KBM-7 (cell line): ENCODE measurements at regions not wholly inside any gene's neighbourhood (a gene's known extent, or its start where the extent isn't known, plus 50 kb on each side); places are given as distances from the start of the nearest gene placed in this dataset.

Experiments used
- DNase-seq: peaks from one replicate; pipeline ENCODE4 v3.0.0-alpha.2; 2015
- in situ Hi-C: fragments of 300-500 bp; cut with MboI; formaldehyde crosslinking; loops from 2 replicates; pipeline ENCODE4 v1.14.3; 2020; ENCODE audit warnings: low sequenced_read_pairs, low pct_unique_long_range_greater_than_20kb, mixed read lengths

DNA sequence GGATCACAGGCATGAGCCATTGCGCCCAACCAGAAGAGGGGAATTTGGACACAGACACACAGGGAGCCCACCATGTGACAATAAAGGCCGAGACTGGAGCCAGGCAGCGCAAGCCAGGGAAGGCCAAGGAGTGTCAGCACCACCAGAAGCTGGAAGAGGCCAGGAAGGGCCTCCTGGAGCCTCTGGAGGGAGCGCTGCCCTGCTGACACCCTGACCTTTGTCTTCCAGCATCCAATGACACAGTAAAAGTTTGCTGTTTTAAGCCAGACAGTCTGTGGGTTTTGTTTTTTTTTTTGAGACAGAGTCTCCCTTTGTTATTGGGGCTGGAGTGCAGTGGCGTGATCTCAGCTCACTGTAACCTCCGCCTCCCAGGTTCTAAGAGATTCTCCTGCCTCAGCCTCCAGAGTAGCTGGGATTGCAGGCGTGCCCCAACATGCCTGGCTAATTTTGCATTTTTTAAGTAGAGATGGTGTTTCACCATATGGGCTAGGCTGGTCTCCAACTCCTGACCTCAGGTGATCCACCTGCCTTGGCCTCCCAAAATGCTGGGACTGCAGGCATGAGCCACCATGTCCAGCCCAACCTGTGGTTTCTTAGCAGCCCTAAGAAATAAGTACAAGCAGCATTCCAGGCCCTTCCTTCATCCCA is 215.8 kb downstream of the CTTN start:
- no peak for DNase-seq
- in situ Hi-C loops, result no loop called here

DNA sequence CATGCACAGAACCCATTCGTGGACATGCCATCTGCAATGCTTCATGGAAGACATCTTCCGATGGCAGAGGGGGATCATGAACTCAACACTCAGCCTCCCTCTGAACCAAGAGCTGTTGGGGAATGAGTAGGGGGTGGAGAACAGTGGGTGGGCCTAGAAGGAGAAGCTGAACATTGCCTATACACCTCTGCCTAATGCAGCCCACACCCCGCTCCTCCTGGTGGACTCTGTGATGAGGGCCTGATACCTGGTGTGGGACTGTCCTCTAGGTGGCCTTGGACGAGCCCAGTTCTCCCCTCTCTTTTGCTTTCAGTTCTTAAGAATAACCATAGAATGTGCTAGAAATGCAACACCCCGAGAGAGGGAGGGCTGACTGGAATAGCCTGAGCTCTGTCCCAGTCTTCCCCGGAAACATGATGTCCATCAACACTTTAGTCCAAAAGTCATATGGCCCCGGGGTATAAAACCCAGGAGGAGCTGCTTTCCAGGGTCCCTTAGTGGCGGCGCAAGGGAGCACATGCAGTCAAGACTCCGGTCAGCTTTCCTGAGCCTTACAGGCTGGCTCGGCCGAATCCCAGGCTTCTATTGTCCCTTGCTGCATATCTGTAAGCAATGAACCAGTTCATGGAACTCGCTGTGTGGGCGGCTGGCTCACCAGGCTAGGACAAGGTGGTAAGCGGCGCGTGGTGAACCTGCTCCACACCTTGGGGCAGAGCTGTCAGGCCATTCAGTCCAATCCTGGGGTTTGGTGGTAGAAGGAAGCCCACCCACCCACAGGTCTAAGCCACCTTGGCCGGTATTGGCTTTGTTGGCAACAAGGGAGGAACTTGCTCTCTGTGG is 216.9 kb downstream of the CTTN start:
- in situ Hi-C loops, result no loop called here
- DNase-seq, result no peak

DNA sequence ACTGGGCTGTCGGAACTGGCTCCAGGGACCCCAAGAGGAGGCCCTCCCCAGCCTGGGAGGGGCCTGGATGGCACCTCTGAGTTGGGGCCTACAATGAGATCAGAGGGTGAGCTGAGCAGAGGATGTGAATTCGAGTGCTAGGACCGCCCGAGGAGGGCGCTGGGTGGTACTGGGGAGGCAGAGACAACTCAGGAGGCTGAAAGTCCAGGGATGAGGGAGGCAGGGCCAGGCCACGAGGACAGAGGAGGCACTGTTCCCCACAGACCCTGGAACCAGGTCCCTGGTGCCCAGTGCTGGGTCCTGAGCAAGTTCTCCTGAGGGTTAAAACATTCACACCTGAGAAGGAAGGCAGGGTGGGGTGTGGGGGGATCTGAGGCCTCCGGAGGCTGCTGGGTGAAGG is 218.0 kb downstream of the CTTN start:
- no peak for DNase-seq
- in situ Hi-C loops, result no loop called here

DNA sequence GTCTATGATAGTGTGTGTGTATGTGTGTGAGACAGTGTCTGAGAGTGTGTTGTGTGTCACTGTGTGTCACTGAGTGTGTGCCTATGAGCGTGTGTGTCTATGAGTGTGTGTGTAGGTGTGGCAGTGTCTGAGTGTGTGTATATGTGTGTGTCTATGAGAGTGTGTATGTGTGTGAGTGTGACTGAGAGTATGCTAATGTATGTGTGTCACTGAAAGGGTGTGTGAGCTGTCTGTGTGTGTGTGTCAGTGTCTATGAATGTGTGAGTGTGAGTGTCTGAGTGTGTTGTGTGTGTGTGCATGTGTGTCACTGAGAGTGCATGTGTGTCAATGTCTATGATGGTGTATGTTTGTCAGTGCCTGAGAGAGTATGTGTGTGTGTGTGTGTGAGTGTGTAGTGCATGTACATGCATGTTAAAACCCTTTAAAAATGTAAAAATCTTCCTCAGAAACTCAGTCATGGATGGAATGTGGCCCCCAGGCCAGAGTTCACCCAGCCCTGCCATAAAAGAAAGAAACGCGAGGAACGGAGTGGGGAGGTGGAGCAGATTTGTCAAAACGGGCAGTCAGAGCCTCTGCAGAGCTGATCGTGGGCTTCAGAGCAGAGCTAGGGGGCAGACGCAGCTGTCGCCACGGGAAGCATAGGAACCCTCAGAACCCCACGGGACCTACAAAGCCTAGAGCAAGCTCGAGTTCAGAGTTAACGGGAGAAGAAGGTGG is 218.8 kb downstream of the CTTN start:
- in situ Hi-C loops, result no loop called here
- no peak for DNase-seq

DNA sequence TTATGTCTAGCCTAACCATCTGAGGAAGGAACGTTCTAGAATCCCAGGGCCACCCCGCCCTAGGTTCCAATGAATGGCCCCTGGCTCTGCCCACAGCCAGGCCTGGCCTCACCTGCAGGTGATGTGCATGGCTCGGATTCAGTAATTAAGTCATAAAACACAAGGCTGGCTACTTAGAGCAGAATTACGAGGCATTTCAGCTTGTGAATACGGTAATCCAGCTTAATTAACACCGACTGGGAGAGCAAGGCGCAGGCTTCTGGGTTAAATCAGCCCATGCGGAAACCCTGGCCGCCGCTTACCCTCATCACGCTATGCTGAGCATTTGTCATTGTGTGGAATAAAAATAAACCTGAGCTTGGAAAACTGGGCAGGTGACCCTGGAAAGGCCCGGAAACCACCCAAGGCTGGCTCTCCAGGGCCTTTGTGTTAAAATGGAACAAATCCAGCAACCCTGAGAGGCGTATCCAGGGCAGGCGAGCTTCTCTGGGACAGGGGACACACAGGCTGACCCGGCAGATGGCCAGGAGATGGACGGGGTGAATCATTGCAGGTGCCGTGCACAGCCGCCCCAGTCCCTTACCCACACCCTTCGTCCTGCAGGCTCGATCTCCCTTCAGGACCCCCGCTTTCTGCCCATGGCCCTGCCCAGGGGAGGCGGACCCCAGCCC is 220.2 kb downstream of the CTTN start:
- no peak for DNase-seq
- in situ Hi-C loops, result no loop called here

DNA sequence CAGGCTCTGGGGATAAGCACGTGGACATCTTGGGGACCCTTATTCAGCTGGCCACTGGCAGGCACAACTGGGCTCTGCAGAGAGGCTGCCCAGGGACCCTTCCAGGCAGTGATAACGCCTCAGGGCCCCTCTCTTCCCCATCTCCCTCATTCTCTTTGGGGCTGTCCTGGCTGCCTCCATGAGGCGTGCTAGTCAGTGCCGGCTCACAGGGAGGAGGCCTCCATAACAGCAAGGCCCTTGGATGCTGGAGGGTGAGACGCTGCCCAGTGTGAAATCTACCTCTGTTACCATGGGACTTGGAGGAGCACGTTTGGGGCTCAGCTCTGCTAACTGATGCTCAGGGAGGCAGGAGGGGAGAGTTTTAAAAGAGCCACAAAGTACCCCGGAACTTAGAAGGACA is 221.3 kb downstream of the CTTN start:
- in situ Hi-C loops, result no loop called here
- no peak for DNase-seq

DNA sequence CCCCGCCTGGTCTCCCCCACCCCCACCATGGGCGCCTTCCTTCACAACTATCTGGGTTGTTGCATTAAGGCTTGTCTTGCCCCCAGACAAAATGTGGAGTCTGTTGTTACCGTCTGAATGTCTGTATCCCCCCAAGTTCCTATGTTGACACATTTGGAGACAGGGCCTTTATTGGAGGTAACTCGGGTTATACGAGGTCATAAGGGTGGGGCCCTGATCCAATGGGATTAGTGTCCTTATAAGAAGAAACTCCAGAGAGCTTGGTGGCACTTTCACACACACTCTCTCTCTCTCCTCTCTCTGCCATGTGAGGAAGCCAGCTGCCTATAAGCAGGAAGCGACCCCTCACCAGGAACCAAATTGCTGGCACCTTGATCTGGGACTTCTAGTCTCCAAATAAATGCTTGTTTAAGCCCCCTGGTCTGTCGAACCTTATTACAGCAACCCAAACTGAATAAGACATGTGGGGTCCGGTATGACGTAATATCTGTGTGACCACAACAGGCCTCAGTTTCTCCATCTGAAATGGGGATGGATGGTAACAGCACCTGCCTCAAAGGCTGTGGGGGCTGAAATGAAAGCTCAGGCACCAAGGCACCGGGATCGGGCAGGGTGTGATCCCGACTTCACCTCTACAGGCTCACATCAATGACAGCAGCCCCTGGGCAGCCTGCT is 222.3 kb downstream of the CTTN start:
- no peak for DNase-seq

DNA sequence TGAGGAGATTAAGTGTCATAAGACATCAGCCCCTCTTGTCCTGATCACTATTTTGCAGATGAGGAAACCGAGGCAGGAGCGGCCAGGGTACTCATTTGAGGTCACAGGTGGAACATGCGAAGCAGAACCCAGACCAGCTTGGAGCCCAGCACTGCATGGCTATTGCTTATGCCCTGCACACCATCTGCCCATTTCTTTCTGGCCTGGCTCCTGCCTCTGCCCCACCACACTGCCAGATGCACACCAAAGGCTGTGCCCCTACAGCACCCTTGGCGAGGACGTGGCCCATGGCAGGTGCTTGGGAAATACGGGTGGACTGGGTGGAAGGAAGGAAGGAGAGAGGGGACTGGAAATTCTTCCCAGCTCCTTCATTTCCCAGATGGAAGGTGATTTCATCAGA is 222.9 kb downstream of the CTTN start:
- DNase-seq, result no peak
- in situ Hi-C loops, result no loop called here

More for the DNA sequence above, 222.3 kb downstream of the CTTN start:
- in situ Hi-C loops, result no loop called here

DNA sequence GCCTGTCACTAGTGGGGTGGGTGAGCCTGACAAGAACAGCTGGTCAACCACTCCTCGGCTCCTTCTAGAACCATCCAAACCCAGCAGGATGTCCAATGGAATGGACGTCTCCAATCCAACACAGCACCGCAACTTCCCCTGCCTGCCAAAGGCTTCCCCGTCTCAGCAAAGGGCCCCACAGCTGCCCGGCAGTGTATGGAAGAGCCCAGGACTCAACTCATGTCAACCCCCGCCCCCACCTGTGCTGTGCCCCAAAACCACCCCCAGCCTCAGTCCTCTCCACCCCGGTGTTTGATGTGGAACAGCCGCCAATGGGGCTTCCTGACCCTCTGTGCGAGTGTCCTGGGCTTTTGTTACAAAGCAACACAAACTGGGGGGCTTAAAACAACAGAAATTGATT is 223.8 kb downstream of the CTTN start:
- DNase-seq, result no peak
- in situ Hi-C loops, result no loop called here

DNA sequence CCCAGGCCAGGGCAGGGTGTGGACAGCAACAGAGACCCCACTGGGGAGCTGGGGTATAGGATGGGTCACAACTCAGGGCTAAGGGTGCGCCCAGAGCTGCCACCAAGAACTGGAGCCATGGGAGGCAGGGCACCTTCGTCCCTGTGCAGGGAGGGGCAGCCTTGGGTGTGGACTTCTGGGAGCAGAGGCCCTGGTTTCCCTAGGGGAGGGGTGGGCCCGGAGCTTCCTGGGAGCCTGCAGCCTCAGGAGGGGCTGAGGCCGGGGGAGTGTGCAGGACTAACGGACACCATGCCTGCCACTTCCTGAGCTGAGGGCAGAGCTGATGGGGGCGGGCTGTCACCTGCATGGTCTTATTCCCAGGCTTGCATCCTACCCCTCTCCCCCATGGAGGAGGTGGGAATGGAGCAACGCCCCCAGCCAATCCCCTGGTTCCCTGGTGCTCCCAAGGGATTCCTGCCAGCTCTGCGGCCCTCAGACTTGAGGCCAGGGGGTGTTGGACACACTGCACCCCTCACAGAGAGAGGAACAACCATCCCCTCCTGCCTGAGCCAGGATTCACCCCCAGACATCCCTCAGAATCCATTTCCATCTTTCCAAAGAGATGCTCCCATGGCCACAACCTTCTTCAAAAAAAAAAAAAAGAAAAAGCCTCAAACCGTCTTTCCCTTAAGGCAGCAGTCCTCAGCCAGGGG is 225.7 kb downstream of the CTTN start:
- in situ Hi-C loops, result no loop called here

DNA sequence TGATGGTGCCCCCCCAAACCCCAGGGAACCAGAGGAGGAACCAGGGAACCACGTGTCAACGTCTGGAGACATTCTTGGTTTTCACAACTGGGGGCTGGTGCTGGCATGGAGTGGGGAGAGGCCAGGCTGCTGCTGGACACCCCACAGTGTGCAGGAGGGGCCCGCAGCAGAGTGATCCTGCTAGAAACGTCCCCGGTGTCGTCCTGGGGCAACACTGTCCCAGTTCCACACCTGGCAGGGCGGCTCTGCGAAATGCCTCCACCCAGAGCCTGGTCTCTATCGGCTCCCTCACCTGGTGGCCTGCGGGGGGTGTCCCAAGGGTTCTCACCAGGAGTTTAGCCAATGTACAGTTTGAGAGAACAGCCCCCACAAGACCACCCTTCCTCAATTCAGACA is 226.3 kb downstream of the CTTN start:
- in situ Hi-C loops, result no loop called here
- no peak for DNase-seq

More for the DNA sequence above, 225.7 kb downstream of the CTTN start:
- no peak for DNase-seq

DNA sequence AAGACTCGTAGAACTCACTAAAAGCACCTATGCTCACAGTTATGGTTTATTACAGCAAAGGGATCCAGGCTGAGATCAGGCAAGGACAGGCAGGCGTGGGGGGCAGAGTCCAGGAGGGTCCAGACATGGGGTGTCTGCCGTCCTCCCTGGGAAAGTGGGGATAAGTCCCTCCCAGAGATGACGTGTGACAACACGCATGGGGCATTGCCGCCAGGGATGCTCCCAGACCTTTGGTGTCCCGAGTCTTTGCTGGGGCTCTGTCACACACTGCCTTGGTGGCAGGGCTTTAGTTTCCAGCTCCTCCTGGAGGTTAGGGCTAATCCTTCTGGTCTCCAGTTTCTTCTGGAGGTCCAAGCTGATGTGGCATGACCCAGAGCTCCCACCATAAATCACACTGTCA is 226.7 kb downstream of the CTTN start:
- DNase-seq, result no peak
- in situ Hi-C loops, result no loop called here

DNA sequence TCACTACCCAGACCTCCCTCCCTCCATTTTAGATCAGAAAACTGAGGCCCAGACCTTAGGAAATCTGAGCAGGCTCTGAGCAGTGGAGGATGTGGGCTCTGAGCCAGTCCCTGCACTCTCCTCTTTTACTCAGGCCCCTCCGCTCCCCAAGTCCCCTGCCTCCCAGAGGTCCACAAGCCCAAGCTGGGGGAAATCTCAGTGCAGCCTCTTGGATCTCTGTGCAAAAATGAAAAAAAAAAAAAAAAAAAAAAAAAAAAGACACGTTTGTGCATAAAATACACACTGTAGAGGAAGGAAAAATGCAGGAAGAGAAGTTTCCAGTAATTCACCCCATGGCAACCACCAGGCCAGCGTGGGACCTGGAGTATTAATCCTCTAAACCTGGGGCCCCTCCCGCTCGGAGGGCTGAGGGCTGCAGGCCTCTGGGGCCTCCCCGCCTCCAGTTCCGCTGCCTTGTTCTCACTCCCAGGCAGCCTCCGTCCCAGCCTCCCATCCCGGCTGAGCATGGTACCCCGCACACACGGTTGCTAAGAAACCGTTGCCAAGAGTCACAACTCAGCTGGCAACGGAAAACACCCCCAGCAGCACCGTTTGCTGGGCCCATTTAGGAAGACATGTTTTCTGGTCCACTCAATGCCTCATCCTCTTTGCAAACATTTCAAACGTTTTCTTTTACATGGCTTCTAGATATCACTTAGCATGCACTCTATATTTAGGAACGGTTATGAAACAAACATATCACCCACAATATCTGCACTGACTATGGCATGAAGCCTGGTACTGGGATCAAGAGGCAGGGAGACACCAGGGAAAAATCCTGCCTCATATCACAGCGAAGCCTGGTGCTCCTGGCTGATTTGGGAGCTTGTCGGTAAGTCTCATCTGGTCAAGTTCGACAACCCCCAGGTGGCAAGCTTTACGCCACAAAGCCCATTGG is 227.5 kb downstream of the CTTN start:
- DNase-seq, result no peak
- in situ Hi-C loops, result no loop called here

DNA sequence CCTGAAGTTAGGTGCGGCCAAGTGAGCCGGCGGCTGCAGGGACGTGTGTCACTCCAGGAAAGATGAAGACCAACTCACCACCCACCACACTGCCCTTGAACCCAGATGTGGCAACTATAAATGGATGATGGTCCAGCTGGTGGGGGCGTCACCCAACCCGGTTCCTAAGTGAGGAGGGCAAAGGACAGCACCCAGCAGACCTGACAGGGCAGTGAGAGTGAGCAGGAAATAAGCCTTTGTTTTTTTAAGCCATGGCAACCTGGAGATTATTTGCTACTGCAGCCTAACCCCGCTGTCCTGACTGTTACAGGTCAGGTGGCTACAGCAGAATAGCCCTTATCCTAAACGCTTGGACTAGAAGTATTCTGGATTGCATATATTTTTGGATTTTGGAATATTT is 228.9 kb downstream of the CTTN start:
- DNase-seq, result no peak
- in situ Hi-C loops, result no loop called here

DNA sequence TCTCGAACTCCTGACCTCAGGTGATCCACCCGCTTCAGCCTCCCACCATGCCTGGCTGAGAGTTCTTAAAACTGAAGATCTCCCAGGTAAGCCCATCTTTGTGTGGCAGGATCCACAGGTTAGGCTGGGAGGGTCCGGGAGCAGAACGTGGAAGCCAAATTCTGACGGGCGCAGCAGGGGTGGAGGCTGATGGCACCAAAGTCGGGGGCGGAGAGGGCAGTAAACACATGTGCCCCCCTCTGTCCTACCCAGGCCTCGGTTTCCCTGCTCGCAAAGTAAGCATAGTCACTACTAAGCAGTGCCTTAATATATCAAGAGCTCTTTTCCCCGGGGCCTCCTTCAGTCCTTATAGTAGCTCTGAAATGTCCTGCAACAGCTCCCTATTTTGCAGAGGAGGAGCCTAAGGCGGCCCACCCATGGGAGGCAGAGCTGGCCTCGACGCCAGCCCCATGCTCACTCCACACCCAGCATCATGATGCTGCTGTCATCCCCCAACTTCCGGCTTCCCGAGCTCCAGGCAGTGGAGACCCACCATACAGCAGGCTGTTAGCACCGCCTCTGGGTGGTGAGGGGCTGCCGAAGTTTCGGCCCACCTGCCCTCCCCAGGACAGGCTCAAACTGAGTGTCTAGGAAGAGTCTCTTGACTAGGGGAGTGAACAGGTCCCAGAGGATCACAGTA is 230.0 kb downstream of the CTTN start:
- in situ Hi-C loops, result no loop called here
- DNase-seq, result no peak

DNA sequence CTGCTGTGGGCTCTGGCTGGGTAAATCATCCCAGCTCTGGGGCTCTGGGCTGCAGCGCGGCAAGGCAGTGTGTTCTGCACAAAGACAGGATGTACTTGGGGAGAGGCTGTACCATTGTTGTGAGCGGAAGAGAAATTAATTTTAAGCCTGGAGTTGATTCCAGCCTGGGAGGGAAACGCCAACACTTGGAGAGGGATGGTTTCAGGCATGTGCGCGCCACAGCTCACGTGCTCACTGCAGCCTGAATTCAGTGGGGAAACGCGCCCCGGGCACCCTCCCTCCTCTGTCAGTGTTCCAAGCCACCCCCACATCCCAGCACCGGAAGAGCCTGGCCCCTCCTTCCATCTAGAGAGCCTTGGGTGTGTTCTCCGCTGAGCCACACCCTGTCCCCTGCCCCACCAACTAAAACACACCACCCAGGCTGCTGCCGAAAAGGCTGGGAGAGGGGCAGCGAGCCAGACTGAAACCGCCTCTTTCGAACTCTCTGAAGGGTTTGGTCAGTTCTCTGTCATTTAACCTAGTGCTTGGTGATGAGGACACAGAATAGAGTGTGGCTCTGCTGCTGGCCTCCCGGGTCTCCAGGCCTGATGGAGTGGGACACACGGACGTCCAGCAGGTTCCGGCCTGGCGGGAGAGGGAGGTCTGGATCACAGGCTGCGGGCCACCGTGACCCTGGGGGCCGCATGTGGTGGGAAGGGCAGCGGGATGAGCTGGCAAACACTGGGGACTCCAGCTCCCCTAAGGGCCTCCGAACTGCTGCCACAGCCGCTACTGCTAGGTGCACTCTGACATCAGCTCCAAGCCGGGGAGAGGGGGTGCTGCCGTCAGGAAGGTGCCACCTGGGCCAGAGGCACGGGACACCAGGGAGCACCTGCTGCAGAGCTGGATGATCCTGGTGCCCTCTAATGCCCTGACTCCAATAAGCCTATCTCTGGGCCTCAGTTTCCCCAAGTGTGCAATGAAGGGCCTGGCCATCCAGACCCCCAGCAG is 230.8 kb downstream of the CTTN start:
- DNase-seq, result no peak
- in situ Hi-C loops, result no loop called here
